Spleen (tissue), 7 donors: ENCODE measurements at regions not wholly inside any gene's neighbourhood (a gene's known extent, or its start where the extent isn't known, plus 50 kb on each side); places are given as distances from the start of the nearest gene placed in this dataset.

Experiments used
- POLR2A ChIP-seq, 3 donors: fragments of 450-650 bp; IDR thresholded peaks; one replicate each; pipeline ENCODE4 v1.5.1; 2017; ENCODE audit warnings: antibody characterized with exemption in 3 of 3, mild to moderate bottlenecking in 1 of 3
- POLR2AphosphoS5 ChIP-seq, 3 donors: sonication (generic); formaldehyde crosslinking; IDR thresholded peaks; one replicate each; pipeline ENCODE4 v1.5.1; 2017; ENCODE audit warnings: antibody characterized with exemption in 3 of 3
- TF ChIP-seq, protein P1 (sequence below), 11 experiments: fragments of 200-600 bp in 7 of 11; fragments of 450-650 bp in 4 of 11; sonication (generic) in 4 of 11; IDR thresholded peaks in 8 of 11; conservative IDR thresholded peaks in 3 of 11; 1 replicate in 7 of 11; 2 replicates in 4 of 11; pipeline versions ENCODE4 v1.4.0 to v1.8.0; 2016 to 2021; ENCODE audit warnings: antibody characterized with exemption in 11 of 11, inconsistent platforms in 4 of 11, mild to moderate bottlenecking in 1 of 11
- donor health status: DM: no; HTN: no; CAD: no; lungs with moderate emphysema.
- donor health status: DM: no; HTN: no; CAD: no.
- donor health status: DM: no; HTN: no; CAD: no.

DNA sequence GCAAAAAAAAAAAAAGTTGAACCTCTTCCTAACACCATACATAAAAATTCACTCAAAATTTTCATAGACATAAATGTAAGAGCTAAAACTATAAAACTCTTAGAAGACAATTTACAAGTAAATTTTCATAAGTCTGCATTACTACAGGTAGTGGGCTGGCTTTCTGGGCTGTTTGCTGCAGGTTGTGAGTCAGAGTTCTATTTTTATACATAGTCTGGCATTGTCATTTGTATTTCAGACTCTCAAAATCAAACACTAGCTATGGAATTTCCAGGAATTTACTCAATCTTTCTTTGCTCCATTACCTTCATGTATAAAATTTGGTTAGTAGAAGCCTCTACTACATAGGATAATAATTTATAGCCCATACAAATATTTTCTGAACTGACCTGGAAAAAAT, 227.2 kb downstream of the COX18 start:
- TF ChIP-seq, protein P1, sequence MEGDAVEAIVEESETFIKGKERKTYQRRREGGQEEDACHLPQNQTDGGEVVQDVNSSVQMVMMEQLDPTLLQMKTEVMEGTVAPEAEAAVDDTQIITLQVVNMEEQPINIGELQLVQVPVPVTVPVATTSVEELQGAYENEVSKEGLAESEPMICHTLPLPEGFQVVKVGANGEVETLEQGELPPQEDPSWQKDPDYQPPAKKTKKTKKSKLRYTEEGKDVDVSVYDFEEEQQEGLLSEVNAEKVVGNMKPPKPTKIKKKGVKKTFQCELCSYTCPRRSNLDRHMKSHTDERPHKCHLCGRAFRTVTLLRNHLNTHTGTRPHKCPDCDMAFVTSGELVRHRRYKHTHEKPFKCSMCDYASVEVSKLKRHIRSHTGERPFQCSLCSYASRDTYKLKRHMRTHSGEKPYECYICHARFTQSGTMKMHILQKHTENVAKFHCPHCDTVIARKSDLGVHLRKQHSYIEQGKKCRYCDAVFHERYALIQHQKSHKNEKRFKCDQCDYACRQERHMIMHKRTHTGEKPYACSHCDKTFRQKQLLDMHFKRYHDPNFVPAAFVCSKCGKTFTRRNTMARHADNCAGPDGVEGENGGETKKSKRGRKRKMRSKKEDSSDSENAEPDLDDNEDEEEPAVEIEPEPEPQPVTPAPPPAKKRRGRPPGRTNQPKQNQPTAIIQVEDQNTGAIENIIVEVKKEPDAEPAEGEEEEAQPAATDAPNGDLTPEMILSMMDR (IDR thresholded peaks at IDR 0.05 in 8 of 11, conservative IDR thresholded peaks at IDR 0.05 in 3 of 11): no peak
- TF ChIP-seq POLR2A (IDR thresholded peaks at IDR 0.05) (no peak), POLR2AphosphoS5 (IDR thresholded peaks at IDR 0.05) (no peak)
